ENCODE measurements at regions not wholly inside any gene's neighbourhood (a gene's known extent, or its start where the extent isn't known, plus 50 kb on each side); places are given as distances from the start of the nearest gene placed in this dataset.
"Not testable (repeated sequence)": the region's sequence is repeated elsewhere in the genome, so short reads cannot be mapped to it uniquely, and the experiment has no call there.

DNA sequence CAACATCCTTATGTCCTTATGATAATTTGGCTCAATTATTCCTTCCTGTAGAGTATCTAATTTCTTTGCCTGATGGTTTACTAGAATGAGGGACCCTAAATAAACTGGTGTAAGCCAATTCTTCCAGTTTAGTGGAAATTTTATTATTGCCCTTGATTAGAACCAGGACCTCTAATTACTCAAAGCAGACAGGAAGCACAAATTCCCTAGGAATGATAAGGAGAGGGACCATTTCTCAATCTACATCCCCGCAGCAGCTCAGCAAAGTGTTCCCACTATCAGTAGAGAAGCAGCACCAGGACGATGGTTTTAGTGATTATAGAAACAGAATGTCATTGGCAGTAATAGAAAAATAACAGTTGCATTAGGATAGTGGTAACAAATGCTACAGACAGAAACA, 97.1 kb downstream of the PLPPR4 start:
- DNase-seq, result no peak

DNA sequence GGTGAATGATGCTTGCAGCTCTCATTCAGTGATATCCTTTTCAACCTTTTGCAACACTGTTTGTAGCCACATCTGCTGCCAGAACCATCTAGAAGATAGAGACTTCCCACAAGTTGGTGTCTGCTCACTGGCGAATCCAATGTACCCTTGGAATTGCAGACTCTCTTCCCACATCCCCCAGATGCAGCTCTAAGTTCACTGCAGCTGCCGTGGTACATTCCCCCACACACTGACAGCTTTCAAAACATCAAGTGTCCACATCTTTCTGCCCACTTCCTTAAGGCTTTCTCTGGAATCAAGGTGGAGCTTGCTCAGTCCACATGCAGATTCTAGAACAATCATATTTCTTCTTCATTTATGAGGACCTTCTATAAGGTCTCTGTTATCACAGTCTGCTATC, 99.2 kb downstream of the PLPPR4 start:
- no peak for DNase-seq

DNA sequence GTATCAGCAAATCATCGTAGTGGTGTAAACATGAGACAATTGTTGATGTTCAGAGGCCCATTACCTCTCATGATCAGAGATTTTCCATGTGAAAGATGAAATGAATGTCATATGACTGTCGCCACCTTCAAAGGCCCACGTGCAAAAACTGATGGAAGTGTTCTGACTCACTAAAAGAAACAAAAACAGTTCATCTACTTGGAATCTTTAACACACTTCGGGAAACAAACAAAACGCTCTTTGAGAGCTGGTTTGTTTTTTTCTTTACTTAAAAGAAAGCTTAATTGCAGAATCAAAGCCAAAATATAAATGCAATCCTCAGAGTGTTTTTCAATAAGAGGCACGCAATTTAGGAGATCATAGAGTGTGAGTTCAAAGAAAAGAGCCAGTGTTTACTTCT, 100.8 kb downstream of the PLPPR4 start:
- no peak for DNase-seq

DNA sequence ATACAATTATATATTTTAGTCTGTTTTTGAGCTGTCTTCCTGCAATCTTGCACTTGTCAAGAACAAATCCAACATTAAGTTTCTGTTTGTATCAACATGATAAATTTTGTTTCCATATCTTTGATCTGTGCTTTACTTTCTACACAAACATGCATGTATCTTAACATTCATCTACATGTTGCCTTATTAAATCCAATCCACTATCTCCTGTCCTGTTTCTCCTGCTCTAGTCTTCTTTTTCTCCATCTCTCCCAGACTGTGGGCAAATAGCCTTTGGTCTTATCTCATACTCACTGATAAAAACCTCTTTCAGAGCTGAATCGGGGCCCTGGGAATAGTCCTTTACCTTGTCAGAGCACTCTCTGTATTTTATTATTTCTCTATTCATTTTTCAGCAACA, 101.3 kb downstream of the PLPPR4 start:
- DNase-seq, result no peak

DNA sequence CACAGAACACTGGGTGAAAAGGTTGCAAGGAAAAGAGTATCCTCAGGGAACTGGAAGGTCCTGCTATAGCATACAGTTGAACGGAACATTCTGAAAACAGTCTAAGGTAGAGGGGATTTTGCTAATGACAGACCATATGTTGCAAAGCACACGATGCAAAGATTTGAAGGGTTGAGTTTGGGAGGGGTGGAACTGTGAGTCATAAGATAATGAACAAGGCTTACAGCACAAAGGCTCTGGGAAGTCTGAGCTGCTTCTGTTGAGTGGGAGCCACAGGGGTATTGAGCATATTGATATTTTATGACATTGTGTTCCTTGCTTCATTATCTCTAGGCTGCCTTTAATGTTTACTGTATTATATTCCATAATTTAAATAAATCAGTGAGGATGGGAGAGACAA, 104.9 kb downstream of the PLPPR4 start:
- no peak for DNase-seq

DNA sequence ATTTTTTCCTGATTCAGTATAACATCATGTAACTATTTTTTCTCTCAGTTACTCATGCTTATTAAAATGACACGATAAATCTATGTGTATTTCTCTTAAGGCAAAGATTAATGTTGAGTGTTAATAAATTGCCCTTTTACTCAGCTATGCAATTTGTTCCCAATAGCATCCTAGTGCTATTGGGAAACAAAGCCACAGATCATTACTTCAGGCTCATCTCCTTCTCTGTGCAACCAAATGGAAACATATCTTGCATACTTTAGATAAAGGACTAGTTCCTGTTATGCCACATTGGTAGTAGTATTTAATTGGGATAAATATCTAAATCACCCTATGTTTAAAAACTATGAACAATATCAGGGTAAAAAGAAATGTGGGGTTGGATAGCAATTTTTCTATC, 106.2 kb downstream of the PLPPR4 start:
- no peak for DNase-seq

DNA sequence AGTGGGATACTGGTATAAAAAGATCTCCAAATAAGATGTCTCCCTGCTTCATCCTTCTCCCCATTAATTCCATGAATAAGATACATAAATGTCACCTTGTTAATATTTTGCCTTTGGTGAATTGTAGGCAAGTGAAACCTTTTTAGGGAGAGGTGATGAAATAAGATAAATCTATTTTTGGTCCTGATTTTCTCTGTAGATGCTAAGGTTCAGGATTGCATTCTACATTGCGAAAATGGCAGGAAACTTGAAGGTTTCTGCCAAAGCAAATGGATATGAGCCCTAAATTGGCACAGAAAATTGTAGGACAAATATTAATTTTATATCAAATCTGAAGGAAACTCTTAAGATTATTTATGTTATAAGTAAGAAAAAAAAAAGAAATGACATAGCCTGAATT, 107.1 kb downstream of the PLPPR4 start:
- no peak for DNase-seq

DNA sequence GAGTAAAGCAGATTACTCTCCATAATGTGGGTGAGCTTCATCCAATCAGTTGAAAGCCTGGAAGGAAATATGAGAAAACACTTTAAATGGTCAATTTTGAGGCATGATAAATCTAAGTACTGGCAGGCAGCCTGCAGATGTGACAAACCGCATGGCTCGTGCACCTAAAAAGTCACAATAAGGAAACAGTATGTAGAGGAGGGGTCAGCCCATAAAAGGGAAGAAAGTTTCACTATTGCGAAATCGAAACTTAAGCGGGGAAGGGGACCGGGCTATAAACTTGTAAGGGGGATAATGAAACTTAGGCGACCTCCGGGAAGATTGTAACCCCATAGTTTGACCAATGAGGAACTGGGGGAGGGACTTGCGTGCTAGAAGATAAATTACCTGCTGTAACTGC, 109.8 kb downstream of the PLPPR4 start:
- DNase-seq, result no peak

DNA sequence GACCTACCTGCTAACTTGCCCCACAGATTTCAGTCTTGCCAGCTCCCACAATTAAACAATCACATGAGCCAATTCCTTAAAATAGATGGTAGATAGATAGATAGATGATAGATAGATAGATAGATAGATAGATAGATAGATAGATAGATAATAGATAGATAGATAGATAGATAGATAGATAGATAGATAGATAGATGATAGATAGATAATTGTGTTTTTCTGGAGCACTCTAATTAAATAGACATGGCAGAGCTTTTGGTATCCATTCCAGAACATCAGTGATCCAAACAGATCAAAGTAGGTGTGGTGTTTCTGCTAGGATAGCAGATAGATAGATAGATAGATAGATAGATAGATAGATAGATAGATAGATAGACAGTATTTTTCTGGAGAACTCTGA, 110.4 kb downstream of the PLPPR4 start:
- DNase-seq, result not testable (repeated sequence)

DNA sequence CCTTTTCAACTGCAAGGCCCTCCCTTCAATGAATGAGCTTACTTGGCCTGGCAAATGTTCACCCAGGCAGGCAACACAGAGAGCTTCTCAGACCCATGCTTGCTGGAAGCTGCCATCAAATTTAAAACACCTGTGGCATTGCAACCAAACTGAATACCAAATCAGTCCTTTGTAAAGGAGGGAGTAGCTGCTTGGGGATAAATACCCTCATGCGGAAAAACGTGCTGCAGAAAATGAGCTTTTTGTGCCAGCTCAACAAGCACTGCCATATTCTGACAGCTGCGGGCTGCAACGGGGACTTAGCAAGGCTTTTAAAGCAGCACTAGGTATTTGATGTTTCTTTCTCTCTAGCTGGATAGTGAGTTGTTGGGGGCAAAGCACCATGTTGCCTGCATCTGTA, 119.7 kb downstream of the PLPPR4 start:
- no peak for DNase-seq

DNA sequence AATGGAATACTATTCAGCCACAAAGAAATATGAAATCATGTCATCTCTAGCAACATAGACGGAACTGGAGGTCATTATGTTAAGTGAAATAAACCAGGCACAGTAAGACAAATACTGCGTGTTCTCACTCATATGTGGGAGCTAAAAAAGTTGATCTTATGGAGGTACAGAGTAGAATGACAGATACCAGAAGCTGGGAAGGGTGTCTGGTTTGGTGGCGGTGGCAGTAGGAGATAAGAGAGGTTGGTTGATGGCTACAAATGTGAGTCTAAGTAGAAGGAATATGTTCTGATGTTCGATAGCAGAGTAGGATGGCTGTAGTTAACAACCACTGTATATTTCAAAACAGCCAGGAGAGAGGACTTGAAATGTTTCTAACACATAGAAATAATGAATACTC, 121.6 kb downstream of the PLPPR4 start:
- no peak for DNase-seq

DNA sequence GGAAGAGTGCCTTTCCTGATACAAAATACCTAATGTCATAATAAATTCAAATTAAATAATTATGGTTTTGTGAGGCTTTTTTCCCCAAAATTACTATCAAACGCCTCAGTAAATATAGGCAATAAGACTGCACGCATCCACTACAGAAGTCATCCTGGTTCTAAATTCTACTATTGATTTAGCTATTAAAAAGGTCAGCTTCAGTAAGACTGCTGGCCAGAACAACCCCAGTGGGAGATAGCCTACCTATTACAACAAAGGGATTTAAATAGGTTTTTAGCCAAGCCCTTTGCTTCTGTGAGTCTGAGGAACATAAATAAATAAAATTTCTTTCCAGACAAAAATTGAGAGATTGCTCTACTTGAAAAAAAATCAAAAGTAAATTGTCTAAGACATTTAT, 132.1 kb downstream of the PLPPR4 start:
- no peak for DNase-seq

DNA sequence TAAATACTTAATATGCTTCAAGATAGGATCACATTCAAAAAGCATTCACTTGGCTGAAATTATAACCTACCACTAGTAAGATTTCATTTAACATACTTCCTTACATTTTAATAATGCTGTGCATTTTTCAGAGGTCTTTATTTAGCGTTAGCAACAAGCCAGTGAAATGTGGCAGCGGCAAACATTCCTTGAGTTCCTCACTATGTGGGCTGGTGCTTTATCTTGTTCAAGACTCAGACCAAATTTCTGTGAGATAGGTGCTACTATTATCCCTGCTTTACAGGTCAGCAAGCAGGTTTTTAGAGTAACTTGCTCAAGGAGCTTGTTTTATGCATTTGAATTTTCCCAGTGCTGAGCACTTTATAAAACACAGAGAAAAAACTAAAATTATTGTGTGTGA, 132.7 kb downstream of the PLPPR4 start:
- DNase-seq, result no peak

DNA sequence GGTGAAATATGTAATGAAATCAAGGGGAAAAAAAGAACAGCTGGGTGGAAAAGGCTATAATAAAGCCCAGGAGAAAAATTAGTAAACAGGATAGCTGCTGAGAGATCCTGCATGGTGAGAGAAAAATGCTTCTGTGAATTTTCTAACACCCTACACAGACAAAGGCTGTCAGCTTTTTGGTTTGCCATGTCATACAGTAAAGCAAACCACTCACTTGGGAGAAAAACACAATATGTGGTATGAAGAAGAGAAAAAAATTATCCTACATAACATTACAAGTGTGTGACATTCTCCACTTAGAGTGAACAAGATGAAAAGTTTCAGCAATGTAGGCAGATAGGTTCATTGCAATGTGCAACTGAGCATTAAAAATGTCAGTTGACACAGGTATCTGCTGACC, 133.6 kb downstream of the PLPPR4 start:
- DNase-seq, result no peak

DNA sequence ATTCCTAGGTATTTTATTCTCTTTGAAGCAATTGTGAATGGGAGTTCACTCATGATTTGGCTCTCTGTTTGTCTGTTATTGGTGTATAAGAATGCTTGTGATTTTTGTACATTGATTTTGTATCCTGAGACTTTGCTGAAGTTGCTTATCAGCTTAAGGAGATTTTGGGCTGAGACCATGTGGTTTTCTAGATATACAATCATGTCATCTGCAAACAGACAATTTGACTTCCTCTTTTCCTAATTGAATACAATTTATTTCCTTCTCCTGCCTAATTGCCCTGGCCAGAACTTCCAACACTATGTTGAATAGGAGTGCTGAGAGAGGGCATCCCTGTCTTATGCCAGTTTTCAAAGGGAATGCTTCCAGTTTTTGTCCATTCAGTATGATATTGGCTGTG, 137.3 kb downstream of the PLPPR4 start:
- DNase-seq, result not testable (repeated sequence)

DNA sequence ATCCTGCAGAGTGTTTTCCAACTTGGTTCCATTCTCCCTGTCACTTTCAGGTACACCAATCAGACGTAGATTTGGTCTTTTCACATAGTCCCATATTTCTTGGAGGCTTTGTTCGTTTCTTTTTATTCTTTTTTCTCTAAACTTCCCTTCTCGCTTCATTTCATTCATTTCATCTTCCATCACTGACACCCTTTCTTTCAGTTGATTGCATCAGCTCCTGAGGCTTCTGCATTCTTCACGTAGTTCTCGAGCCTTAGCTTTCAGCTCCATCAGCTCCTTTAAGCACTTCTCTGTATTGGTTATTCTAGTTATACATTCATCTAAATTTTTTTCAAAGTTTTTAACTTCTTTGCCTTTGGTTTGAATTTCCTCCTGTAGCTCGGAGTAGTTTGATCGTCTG, 140.1 kb downstream of the PLPPR4 start:
- DNase-seq, result not testable (repeated sequence)

DNA sequence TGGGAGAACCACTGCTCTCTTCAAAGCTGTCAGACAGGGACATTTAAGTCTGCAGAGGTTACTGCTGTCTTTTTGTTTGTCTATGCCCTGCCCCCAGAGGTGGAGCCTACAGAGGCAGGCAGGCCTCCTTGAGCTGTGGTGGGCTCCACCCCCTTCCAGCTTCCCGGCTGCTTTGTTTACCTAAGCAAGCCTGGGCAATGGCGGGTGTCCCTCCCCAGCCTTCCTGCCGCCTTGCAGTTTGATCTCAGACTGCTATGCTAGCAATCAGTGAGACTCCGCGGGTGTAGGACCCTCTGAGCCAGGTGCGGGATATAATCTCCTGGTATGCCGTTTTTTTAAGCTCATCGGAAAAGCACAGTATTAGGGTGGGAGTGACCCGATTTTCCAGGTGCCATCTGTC, 141.0 kb downstream of the PLPPR4 start:
- DNase-seq, result not testable (repeated sequence)

DNA sequence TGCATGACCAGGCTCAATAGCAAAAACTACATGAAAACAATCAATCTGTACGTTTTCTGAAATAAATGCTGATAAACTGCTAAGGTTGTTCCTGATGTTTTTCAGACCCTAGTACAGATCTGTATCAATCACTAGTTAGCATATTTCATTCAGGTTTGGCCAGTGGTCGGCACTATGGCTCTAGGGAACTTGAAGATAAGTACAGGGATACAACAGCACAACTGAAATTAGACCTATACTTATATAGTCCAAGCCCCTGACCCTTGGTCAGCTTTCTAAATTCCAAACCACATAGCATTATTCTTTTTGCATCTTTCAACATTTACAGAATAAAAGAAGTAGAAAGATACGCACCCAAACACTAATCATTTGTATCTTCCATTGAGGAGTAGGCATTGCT, 142.7 kb downstream of the PLPPR4 start:
- no peak for DNase-seq

DNA sequence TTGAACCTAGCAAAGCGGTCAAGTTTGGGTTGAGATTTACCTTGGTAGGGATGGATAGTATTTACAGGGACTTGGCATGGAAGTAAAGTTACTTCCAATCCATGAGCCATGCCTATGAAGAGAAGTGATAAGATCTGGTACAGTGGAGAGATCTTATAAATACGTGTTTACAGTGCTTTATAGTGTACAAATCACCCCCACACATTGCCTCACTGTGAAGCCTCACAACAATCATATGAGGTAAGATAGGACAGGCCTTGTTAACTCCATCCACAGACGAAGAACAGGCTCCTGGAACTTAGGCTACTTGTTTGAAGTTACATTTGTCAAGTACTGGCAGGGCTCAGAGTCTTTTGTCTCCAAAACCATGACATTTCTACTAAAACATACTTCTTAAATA, 159.8 kb downstream of the PLPPR4 start:
- no peak for DNase-seq

DNA sequence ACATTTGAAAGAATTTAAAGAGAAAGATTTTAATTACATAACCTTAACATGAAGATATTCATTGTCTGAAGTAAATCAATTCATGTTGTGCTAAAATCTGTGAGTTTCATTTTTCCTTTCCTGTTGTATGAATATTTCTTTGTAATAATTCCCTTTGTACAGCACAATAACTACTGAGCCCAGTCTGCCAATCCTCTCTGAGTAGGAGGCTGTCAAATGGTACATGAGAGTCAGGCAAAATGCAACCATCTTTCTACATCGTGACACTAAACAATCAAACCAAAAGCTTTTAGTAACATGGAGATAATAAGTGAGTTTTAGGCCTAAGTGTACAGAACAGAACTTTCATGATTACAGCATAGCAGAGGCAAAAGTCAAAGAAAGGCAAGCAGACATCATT, 165.5 kb downstream of the PLPPR4 start:
- no peak for DNase-seq

DNA sequence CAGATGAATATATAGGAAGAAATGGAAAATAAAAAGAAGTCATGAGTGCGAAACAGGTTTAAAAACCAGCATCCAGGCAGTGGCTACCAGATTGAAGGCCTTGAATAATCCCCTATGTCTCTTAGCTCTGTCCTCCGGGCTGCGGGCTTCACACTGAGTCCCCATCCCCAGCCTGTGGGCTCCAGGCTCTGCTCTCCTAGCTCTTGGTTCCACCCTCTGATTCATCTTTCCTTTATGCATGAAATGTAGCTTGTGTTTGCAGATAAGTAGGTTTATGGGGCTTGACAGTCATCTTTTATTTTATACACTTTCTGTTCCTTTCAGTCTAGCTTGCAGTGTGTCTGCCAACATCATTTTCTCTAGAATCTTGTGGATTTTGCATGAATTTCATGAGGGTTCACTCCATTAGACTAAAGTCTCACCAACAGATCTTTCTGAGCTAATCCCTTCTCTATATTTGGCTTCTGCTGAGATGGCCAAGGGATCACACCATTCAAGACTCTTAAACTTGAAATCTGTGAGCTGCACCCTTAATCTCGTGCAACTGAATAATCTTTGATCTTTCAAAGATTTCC, 174.5 kb downstream of the PLPPR4 start:
- no peak for DNase-seq

DNA sequence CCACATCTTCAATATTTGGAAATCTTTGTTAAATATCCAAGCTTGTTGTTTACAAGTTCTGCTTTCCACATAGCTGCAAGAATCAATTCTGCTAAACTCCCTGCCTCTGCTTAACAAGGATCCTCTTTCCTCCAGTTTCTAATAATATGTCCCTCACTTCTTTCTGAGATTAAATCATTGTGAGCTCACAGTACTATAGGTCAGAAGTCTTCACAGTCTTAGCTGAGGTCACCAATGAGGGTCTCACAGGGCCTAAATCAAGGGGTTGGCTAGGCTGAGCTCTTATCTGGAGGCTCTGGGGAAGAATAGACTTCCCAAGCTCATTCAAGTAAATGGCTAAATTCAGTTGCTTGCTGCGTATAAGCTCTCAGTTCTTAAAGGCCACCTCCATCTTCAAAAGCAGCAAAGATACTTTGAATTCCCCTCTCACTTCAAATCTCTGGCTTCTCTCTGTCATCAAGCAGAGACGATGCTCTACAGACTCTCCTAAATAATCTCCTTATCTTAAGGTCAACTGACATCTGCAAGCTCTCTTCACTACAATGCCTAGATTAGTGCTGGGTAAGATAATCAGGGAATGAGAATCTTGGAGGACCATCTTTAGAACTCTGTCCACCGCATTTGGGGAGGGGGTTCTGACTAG, 175.3 kb downstream of the PLPPR4 start:
- DNase-seq, result no peak

DNA sequence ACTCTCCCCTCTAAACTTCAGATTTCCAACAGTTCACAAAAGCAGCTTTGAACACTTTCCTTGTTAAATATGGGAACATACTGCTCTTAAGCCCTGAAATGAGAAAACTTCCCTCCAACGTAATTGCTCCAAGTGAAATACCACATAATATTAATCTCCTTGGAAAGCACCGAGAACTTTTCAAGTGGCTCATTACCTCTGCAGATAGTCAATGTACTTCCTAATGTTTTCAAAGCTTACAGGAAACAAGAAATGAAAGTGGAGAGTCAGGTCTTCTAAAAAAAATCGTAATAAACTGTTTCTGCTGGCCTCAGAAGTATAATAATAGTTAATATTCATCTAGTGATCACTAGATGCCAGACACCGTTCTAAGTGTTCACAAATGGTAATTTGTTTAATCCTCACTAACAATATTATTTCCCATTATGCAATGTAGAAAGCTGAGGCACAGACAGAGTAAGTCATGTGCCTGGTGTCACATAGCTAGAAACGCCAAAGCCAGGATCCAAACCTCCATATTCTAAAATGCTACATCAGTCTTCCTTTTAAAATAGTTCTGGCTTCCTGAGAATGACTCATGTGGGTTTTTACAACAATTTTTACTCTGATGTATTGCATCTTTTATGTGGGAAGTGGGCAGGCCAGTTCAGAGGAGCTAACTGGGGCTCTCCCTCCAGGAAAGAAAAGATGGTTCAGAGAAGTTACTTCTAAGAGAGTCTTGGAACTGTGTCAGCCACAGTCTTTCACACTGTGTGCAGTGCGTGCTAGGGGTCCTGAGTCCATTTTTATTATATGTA, 177.2 kb downstream of the PLPPR4 start:
- no peak for DNase-seq

DNA sequence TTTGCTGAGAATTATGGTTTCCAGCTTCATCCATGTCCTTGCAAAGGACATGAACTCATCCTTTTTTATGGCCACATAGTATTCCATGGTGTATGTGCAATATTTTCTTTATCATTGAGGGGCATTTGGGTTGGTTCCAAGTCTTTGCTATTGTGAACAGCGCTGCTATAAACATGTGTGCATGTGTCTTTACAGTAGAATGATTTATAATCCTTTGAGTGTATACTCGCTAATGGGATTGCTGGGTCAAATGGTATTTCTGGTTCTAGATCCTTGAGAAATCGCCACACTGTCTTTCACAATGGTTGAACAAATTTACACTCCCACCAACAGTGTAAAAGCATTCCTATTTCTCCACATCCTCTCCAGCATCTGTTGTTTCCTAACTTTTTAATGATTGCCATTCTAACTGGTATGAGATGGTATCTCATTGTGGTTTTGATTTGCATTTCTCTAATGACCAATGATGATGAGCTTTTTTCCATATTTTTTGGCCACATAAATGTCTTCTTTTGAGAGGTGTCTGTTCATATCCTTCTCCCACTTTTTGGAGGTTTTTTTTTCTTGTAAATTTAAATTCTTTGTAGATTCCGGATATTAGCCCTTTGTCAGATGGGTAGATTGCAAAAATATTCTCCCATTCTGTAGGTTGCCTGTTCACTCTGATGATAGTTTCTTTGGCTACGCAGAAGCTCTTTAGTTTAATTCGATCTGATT, 180.1 kb downstream of the PLPPR4 start:
- DNase-seq, result not testable (repeated sequence)

Data from effector CD4-positive, alpha-beta T cell (primary cell).